ENCODE measurements at regions not wholly inside any gene's neighbourhood (a gene's known extent, or its start where the extent isn't known, plus 50 kb on each side); places are given as distances from the start of the nearest gene placed in this dataset.

GRCh38 chr2:30046396-30046795 is 100.4 kb upstream of the YPEL5 start:
- TF ChIP-seq CTCF (IDR thresholded peaks at IDR 0.05) (no peak), POLR2A (IDR thresholded peaks at IDR 0.05) (no peak)
